B cell (primary cell): ENCODE measurements at regions not wholly inside any gene's neighbourhood (a gene's known extent, or its start where the extent isn't known, plus 50 kb on each side); places are given as distances from the start of the nearest gene placed in this dataset.

Experiments used
- EZH2 ChIP-seq: IDR thresholded peaks from 2 replicates; pipeline ENCODE4 v1.6.1; 2012; ENCODE audit warnings: borderline replicate concordance, low read depth, mild to moderate bottlenecking, moderate library complexity, low read length; ENCODE audit not compliant: insufficient read depth, poor library complexity, severe bottlenecking
- TF ChIP-seq, protein P1 (sequence below): fragments of 200-600 bp; IDR thresholded peaks from one replicate; pipeline ENCODE4 v1.8.0; 2022; ENCODE audit warnings: antibody characterized with exemption, mild to moderate bottlenecking

GRCh38 chr18:77632758-77633157 lies 383.1 kb downstream of the GALR1 start:
- TF ChIP-seq, protein P1, sequence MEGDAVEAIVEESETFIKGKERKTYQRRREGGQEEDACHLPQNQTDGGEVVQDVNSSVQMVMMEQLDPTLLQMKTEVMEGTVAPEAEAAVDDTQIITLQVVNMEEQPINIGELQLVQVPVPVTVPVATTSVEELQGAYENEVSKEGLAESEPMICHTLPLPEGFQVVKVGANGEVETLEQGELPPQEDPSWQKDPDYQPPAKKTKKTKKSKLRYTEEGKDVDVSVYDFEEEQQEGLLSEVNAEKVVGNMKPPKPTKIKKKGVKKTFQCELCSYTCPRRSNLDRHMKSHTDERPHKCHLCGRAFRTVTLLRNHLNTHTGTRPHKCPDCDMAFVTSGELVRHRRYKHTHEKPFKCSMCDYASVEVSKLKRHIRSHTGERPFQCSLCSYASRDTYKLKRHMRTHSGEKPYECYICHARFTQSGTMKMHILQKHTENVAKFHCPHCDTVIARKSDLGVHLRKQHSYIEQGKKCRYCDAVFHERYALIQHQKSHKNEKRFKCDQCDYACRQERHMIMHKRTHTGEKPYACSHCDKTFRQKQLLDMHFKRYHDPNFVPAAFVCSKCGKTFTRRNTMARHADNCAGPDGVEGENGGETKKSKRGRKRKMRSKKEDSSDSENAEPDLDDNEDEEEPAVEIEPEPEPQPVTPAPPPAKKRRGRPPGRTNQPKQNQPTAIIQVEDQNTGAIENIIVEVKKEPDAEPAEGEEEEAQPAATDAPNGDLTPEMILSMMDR: no peak
- no peak for TF ChIP-seq EZH2
